ENCODE measurements at regions not wholly inside any gene's neighbourhood (a gene's known extent, or its start where the extent isn't known, plus 50 kb on each side); places are given as distances from the start of the nearest gene placed in this dataset.

GRCh38 chr14:62234849-62235248 lies 472.6 kb downstream of the SNAPC1 start:
- Histone ChIP-seq H3K27me3 (no peaks in the 10 kb centered on the region), H3K36me3 (no peaks in the 10 kb centered on the region), H3K4me1 (ENCODE audit: control insufficient read depth in 1 of 2, insufficient read depth in 1 of 2, low read depth in 1 of 2, low read length in 1 of 2) (no peaks in the 10 kb centered on the region), H3K4me3 (ENCODE audit: low read depth in 1 of 2, low read length in 1 of 2) (no peak overlapping the region), H3K9me3 (no peaks in the 10 kb centered on the region), H3K27ac (no peak overlapping the region)
- TF ChIP-seq CTCF (IDR thresholded peaks at IDR 0.05) = no peak

- no peaks in the 10 kb centered on the region for H3K27me3 ChIP-seq
- H3K4me3 ChIP-seq (ENCODE audit: low read depth in 1 of 2, low read length in 1 of 2) = no peak overlapping the region
- no peaks in the 10 kb centered on the region for H3K36me3 ChIP-seq
- no peak overlapping the region for H3K27ac ChIP-seq
- no peak for TF ChIP-seq CTCF (IDR thresholded peaks at IDR 0.05)
- H3K9me3 ChIP-seq = no peaks in the 10 kb centered on the region
- H3K4me1 ChIP-seq (ENCODE audit: control insufficient read depth in 1 of 2, insufficient read depth in 1 of 2, low read depth in 1 of 2, low read length in 1 of 2) = no peaks in the 10 kb centered on the region
Observed at GRCh38 chr14:62244221-62244620, 482.0 kb downstream of the SNAPC1 start.

- H3K4me3 ChIP-seq (ENCODE audit: low read depth in 1 of 2, low read length in 1 of 2) = no peak overlapping the region
- H3K4me1 ChIP-seq (ENCODE audit: control insufficient read depth in 1 of 2, insufficient read depth in 1 of 2, low read depth in 1 of 2, low read length in 1 of 2) = no peaks in the 10 kb centered on the region
- TF ChIP-seq CTCF (IDR thresholded peaks at IDR 0.05) = no peak
- H3K27ac ChIP-seq = no peak overlapping the region
- no peaks in the 10 kb centered on the region for H3K9me3 ChIP-seq
- no peaks in the 10 kb centered on the region for H3K36me3 ChIP-seq
- H3K27me3 ChIP-seq = no peaks in the 10 kb centered on the region
Observed at GRCh38 chr14:62247266-62247665, 485.0 kb downstream of the SNAPC1 start.

GRCh38 chr14:62251237-62251636 lies 489.0 kb downstream of the SNAPC1 start:
- Histone ChIP-seq H3K4me1 (ENCODE audit: control insufficient read depth in 1 of 2, insufficient read depth in 1 of 2, low read depth in 1 of 2, low read length in 1 of 2) (no peaks in the 10 kb centered on the region), H3K36me3 (no peaks in the 10 kb centered on the region), H3K4me3 (ENCODE audit: low read depth in 1 of 2, low read length in 1 of 2) (no peak overlapping the region), H3K27ac (no peak overlapping the region), H3K27me3 (no peaks in the 10 kb centered on the region), H3K9me3 (no peaks in the 10 kb centered on the region)
- no peak for TF ChIP-seq CTCF (IDR thresholded peaks at IDR 0.05)

- Histone ChIP-seq H3K9me3 (no peaks in the 10 kb centered on the region), H3K27ac (no peak overlapping the region), H3K27me3 (no peaks in the 10 kb centered on the region), H3K4me1 (ENCODE audit: control insufficient read depth in 1 of 2, insufficient read depth in 1 of 2, low read depth in 1 of 2, low read length in 1 of 2) (no peaks in the 10 kb centered on the region), H3K36me3 (no peaks in the 10 kb centered on the region), H3K4me3 (ENCODE audit: low read depth in 1 of 2, low read length in 1 of 2) (no peak overlapping the region)
- no peak for TF ChIP-seq CTCF (IDR thresholded peaks at IDR 0.05)
Observed at GRCh38 chr14:62253171-62253570, 491.0 kb downstream of the SNAPC1 start.

- H3K4me3 ChIP-seq (ENCODE audit: low read depth in 1 of 2, low read length in 1 of 2) = no peak overlapping the region
- no peaks in the 10 kb centered on the region for H3K9me3 ChIP-seq
- no peak for TF ChIP-seq CTCF (IDR thresholded peaks at IDR 0.05)
- H3K27me3 ChIP-seq = no peaks in the 10 kb centered on the region
- H3K27ac ChIP-seq = no peak overlapping the region
- no peaks in the 10 kb centered on the region for H3K4me1 ChIP-seq (ENCODE audit: control insufficient read depth in 1 of 2, insufficient read depth in 1 of 2, low read depth in 1 of 2, low read length in 1 of 2)
- H3K36me3 ChIP-seq = no peaks in the 10 kb centered on the region
Observed at GRCh38 chr14:62253911-62254310, 491.7 kb downstream of the SNAPC1 start.

All from neutrophil (primary cell).